OCI-LY1 (cell line): ENCODE measurements at regions not wholly inside any gene's neighbourhood (a gene's known extent, or its start where the extent isn't known, plus 50 kb on each side); places are given as distances from the start of the nearest gene placed in this dataset.

Experiments
- H2AFZ ChIP-seq: fragments of 200-600 bp; sonication (generic), shearing (Covaris generic); 2 replicates; pipeline ENCODE4 v1.6.0; 2014; ENCODE audit warnings: antibody characterized with exemption, mild to moderate bottlenecking, low read length
- H3F3A ChIP-seq: fragments of 200-600 bp; sonication (generic), shearing (Covaris generic); 2 replicates; pipeline ENCODE4 v1.6.0; 2014; ENCODE audit warnings: mild to moderate bottlenecking, antibody characterized with exemption, low read length, moderate library complexity; ENCODE audit not compliant: insufficient read depth
- H3K27ac ChIP-seq: fragments of 200-600 bp; sonication (generic); 2 replicates; pipeline ENCODE4 v1.5.1; 2014; ENCODE audit warnings: low read length, mixed run types, mild to moderate bottlenecking, low read depth; ENCODE audit not compliant: poor library complexity, severe bottlenecking
- H3K27me3 ChIP-seq: fragments of 200-600 bp; sonication (generic); 2 replicates; pipeline ENCODE4 v1.6.0; 2014; ENCODE audit warnings: antibody characterized with exemption, mild to moderate bottlenecking, low read length, moderate library complexity; ENCODE audit not compliant: insufficient read depth
- H3K36me3 ChIP-seq: fragments of 200-600 bp; sonication (generic); 2 replicates; pipeline ENCODE4 v1.6.1; 2014; ENCODE audit warnings: mild to moderate bottlenecking, antibody characterized with exemption, low read length, moderate library complexity, mixed read lengths; ENCODE audit not compliant: insufficient read depth
- H3K4me1 ChIP-seq: fragments of 200-600 bp; sonication (generic); 2 replicates; pipeline ENCODE4 v1.5.1; 2014; ENCODE audit warnings: mild to moderate bottlenecking, low read length, moderate library complexity; ENCODE audit not compliant: insufficient read depth, severe bottlenecking
- H3K4me2 ChIP-seq: fragments of 200-600 bp; sonication (generic), shearing (Covaris generic); 2 replicates; pipeline ENCODE4 v1.6.1; 2014; ENCODE audit warnings: low read length
- H3K4me3 ChIP-seq: fragments of 200-600 bp; sonication (generic); 2 replicates; pipeline ENCODE4 v1.5.1; 2014; ENCODE audit warnings: low read length, low read depth, mild to moderate bottlenecking, mixed read lengths; ENCODE audit not compliant: poor library complexity, severe bottlenecking
- H3K79me2 ChIP-seq: fragments of 200-600 bp; shearing (Covaris generic); 2 replicates; pipeline ENCODE4 v1.6.1; 2016; ENCODE audit warnings: mixed run types, low read length, mixed read lengths; ENCODE audit not compliant: insufficient read depth
- H3K9ac ChIP-seq: fragments of 200-600 bp; sonication (generic), shearing (Covaris generic); 2 replicates; pipeline ENCODE4 v1.6.1; 2014; ENCODE audit warnings: mild to moderate bottlenecking, low read length, mixed read lengths
- H3K9me2 ChIP-seq: fragments of 200-600 bp; sonication (generic), shearing (Covaris generic); 2 replicates; pipeline ENCODE4 v1.6.1; 2014; ENCODE audit warnings: low read depth, mild to moderate bottlenecking, low read length, mixed read lengths
- H3K9me3 ChIP-seq: fragments of 200-600 bp; shearing (Covaris generic); 2 replicates; pipeline ENCODE4 v1.6.1; 2014; ENCODE audit warnings: low read length, mixed read lengths
- H4K20me1 ChIP-seq: fragments of 200-600 bp; sonication (generic), shearing (Covaris generic); 2 replicates; pipeline ENCODE4 v1.6.0; 2016; ENCODE audit warnings: mild to moderate bottlenecking, low read length; ENCODE audit not compliant: insufficient read depth
- CTCF ChIP-seq: fragments of 200-600 bp; sonication (generic), shearing (Covaris generic); IDR thresholded peaks from 2 replicates; pipeline ENCODE4 v1.5.1; 2017; ENCODE audit warnings: mild to moderate bottlenecking, antibody characterized with exemption, low read length, moderate library complexity, mixed read lengths
- EZH2 ChIP-seq: fragments of 200-600 bp; sonication (generic), shearing (Covaris generic); IDR thresholded peaks from 2 replicates; pipeline ENCODE4 v1.8.0; 2017; ENCODE audit warnings: borderline replicate concordance, mixed run types, mild to moderate bottlenecking, antibody characterized with exemption, low read length, moderate library complexity, mixed read lengths

GRCh38 chr16:54355251-54355650 is 68.7 kb upstream of the IRX3 start:
- Histone ChIP-seq H3K9me3 (0 out of 2 replicates have a peak, but pooled peaks cover 2% of the 10 kb centered on the region), H3K79me2 (no peaks in the 10 kb centered on the region), H3K4me3 (no peak overlapping the region), H3K4me1 (no peaks in the 10 kb centered on the region), H3K9me2 (no peaks in the 10 kb centered on the region), H3K27ac (no peak overlapping the region), H4K20me1 (no peaks in the 10 kb centered on the region), H3F3A (no peaks in the 10 kb centered on the region), H3K36me3 (no peaks in the 10 kb centered on the region), H2AFZ (no peak overlapping the region), H3K4me2 (no peak overlapping the region), H3K27me3 (no peaks in the 10 kb centered on the region), H3K9ac (no peak overlapping the region)
- TF ChIP-seq EZH2 (no peak), CTCF (no peak)

DNA sequence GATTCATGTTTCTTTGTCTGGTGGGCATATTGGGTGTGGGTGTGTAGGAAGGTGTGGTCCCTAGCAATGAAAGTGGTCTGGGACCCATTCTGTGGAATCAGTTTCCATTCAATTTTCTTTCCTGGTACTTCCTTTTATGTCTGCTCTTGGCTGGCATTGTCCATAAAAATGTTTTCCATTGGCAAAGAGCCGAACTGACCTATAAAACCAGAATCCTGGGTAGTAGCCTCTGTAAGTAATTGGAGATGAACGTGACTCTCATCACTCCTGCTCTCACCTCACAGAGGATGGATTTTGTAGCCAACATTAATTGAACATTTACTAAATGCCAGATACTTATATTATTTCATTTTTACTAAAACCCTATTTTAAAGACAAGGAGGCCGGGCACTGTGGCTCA is 66.5 kb upstream of the IRX3 start:
- Histone ChIP-seq H3F3A (no peaks in the 10 kb centered on the region), H3K9ac (no peak overlapping the region), H3K79me2 (no peaks in the 10 kb centered on the region), H3K4me1 (no peaks in the 10 kb centered on the region), H3K27ac (no peak overlapping the region), H3K4me2 (no peak overlapping the region), H3K27me3 (no peaks in the 10 kb centered on the region), H3K36me3 (no peaks in the 10 kb centered on the region), H4K20me1 (no peaks in the 10 kb centered on the region), H3K9me2 (no peaks in the 10 kb centered on the region), H3K4me3 (no peak overlapping the region), H3K9me3 (0 out of 2 replicates have a peak, but pooled peaks cover 2% of the 10 kb centered on the region), H2AFZ (no peak overlapping the region)
- TF ChIP-seq EZH2 (no peak), CTCF (no peak)

DNA sequence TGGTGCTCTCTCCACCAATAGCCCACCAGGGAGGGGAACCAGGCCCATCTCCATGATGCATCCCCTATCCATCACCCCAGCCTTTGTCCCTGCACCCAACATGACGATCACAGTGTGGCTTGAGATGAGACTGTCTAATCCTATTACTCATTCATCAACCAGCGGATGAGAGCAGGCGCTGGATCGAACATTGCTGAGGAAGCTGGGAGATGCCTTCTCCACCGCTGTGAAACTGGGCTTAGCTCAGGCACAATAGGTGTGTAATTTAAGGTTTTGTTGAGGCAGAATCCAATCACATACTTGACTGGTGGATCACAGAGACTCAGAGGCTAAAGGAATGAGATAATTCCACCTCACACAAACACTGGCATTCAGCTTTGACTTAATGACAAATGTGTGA is 64.6 kb upstream of the IRX3 start:
- H3K36me3 ChIP-seq = no peaks in the 10 kb centered on the region
- no peaks in the 10 kb centered on the region for H3F3A ChIP-seq
- no peak overlapping the region for H3K4me3 ChIP-seq
- H3K9ac ChIP-seq = no peak overlapping the region
- no peak overlapping the region for H3K27ac ChIP-seq
- no peaks in the 10 kb centered on the region for H3K27me3 ChIP-seq
- TF ChIP-seq CTCF = no peak
- no peak for TF ChIP-seq EZH2
- H3K79me2 ChIP-seq = no peaks in the 10 kb centered on the region
- no peaks in the 10 kb centered on the region for H3K9me2 ChIP-seq
- H3K4me1 ChIP-seq = no peaks in the 10 kb centered on the region
- 0 out of 2 replicates have a peak, but pooled peaks cover 2% of the 10 kb centered on the region for H3K9me3 ChIP-seq
- no peaks in the 10 kb centered on the region for H4K20me1 ChIP-seq
- H2AFZ ChIP-seq = no peak overlapping the region
- no peak overlapping the region for H3K4me2 ChIP-seq
